Uterus (tissue), 2 donors: ENCODE measurements at regions not wholly inside any gene's neighbourhood (a gene's known extent, or its start where the extent isn't known, plus 50 kb on each side); places are given as distances from the start of the nearest gene placed in this dataset.

Experiments
- POLR2A ChIP-seq, 2 donors: fragments of 450-650 bp; IDR thresholded peaks; one replicate each; pipeline ENCODE4 v1.6.1; 2016; ENCODE audit warnings: antibody characterized with exemption in 2 of 2, mild to moderate bottlenecking in 1 of 2, moderate library complexity in 1 of 2
- TF ChIP-seq, protein P1 (sequence below), 4 experiments: fragments of 200-600 bp in 2 of 4; fragments of 450-650 bp in 2 of 4; sonication (generic) in 2 of 4; IDR thresholded peaks; one replicate each; pipeline ENCODE4 v1.5.1; 2016 to 2019; ENCODE audit warnings: antibody characterized with exemption in 4 of 4, mild to moderate bottlenecking in 2 of 4, moderate library complexity in 1 of 4

DNA sequence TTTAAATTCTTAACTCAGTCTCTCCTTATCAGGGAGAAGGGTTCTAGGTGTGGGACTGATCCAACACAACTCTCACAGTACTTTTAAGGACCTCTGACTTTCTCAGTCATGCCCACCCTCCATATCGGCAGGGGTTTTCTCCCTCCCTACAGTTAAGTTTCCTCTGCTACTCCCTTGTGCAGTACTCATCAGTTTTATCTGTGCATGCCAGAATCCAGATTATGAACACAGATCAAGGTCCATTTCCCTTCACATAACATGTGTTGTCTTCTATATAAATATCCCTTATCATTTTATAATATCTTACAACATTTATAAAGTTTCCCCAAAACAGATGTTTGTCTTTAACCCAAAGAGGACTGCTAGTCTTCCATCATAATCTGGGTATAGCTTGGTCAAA, 986.5 kb upstream of the ARRDC3 start:
- TF ChIP-seq POLR2A (IDR thresholded peaks at IDR 0.05), result no peak
- TF ChIP-seq, protein P1, sequence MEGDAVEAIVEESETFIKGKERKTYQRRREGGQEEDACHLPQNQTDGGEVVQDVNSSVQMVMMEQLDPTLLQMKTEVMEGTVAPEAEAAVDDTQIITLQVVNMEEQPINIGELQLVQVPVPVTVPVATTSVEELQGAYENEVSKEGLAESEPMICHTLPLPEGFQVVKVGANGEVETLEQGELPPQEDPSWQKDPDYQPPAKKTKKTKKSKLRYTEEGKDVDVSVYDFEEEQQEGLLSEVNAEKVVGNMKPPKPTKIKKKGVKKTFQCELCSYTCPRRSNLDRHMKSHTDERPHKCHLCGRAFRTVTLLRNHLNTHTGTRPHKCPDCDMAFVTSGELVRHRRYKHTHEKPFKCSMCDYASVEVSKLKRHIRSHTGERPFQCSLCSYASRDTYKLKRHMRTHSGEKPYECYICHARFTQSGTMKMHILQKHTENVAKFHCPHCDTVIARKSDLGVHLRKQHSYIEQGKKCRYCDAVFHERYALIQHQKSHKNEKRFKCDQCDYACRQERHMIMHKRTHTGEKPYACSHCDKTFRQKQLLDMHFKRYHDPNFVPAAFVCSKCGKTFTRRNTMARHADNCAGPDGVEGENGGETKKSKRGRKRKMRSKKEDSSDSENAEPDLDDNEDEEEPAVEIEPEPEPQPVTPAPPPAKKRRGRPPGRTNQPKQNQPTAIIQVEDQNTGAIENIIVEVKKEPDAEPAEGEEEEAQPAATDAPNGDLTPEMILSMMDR (IDR thresholded peaks at IDR 0.05), result no peak
